ENCODE measurements at regions not wholly inside any gene's neighbourhood (a gene's known extent, or its start where the extent isn't known, plus 50 kb on each side); places are given as distances from the start of the nearest gene placed in this dataset.

DNA sequence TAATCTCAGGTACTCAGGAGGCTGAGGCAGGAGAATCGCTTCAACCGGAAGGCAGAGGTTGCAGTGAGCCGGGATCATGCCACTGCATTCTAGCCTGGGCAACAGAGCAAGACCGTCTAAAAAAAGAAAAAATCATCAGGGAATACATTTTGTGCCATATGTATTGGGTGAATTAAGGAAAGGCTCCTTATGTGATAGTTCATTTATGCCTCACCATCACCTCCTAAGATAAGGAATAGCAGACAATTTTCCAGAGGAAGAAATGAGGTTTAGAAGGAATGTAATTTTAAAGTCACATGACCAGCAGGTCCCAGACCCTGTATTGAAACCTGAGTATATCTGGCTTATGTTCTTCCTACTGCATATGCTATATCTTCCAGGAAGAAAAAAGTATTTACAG lies 93.9 kb upstream of the FOXC1 start:
- TF ChIP-seq, protein P1, sequence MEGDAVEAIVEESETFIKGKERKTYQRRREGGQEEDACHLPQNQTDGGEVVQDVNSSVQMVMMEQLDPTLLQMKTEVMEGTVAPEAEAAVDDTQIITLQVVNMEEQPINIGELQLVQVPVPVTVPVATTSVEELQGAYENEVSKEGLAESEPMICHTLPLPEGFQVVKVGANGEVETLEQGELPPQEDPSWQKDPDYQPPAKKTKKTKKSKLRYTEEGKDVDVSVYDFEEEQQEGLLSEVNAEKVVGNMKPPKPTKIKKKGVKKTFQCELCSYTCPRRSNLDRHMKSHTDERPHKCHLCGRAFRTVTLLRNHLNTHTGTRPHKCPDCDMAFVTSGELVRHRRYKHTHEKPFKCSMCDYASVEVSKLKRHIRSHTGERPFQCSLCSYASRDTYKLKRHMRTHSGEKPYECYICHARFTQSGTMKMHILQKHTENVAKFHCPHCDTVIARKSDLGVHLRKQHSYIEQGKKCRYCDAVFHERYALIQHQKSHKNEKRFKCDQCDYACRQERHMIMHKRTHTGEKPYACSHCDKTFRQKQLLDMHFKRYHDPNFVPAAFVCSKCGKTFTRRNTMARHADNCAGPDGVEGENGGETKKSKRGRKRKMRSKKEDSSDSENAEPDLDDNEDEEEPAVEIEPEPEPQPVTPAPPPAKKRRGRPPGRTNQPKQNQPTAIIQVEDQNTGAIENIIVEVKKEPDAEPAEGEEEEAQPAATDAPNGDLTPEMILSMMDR (conservative IDR thresholded peaks at IDR 0.05; ENCODE audit: low read depth): no peak
- DNase-seq (ENCODE audit: low spot score): no peak
- no peak overlapping the region for H3K27ac ChIP-seq
- ChIA-PET CTCF (no interaction called here), POLR2A (ENCODE audit: low non-redundant PET) (no interaction called here)

DNA sequence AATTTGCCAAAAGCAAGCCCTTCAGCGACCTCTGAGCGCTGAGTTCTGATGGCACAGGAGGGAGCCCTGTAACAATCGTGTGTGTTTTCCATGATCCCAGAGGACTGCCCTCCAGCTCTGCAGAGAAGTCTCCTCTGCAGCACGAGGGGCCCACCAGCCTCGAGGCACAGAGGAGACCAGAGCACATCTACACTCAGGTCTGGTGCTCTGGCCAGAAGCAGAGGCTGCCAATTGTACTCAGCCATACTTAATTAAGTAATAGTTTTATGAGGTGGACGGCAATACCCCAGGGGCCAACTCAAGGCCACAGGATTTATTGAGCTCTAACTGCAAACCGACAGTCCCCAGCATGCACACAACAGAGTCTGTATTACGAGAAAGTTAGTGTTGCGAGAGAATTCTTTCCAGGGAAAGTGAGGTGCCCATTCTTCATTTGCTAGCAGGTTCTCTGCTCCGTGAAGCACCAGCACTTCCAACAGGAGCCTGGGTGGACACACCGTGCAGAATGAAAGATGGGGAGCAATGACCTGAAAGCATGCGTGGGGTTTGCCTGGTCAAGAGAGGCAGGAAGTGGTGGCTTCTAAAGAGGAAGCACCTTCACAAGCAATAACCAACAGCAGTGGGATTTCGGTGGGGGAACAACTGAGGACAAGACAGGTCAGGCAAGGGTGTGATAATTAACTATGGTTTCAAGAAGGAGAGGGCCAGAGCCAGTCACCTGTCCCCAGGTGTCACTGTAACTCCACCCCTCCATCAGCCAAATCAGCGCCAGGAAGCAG lies 92.8 kb upstream of the FOXC1 start:
- TF ChIP-seq, protein P1 (conservative IDR thresholded peaks at IDR 0.05; ENCODE audit: low read depth): no peak
- DNase-seq (ENCODE audit: low spot score): no peak
- ChIA-PET POLR2A (ENCODE audit: low non-redundant PET) (no interaction called here), CTCF (interaction anchor here (0.6 kb wide), 1 partner anchor 977 kb away, joined by 3 read pairs; no protein-coding TSS in a partner anchor)
- no peak overlapping the region for H3K27ac ChIP-seq

DNA sequence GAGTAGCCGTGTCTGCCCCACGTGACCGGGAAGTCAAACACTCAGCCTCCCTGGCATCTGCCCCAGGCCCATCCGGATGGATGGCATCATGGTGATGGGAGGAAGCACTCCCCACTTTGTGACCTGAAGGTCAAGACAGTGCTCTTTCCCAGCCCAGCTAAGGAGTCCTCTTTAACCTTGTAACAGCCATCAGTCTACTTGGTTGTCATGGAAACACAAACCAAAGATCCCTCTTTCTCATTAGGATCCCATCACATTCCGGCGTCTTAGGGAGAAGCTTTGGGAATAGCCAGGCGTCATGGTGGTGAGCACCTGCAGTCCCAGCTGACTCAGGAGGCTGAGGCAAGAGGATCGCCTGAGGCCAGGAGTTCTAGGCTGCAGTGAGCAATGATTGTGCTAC lies 90.9 kb upstream of the FOXC1 start:
- no peak overlapping the region for H3K27ac ChIP-seq
- DNase-seq (ENCODE audit: low spot score): no peak
- TF ChIP-seq, protein P1 (conservative IDR thresholded peaks at IDR 0.05; ENCODE audit: low read depth): no peak
- CTCF ChIA-PET: interaction anchor here (0.7 kb wide), 1 partner anchor 1559 kb away, joined by 5 read pairs; no protein-coding TSS in a partner anchor
- POLR2A ChIA-PET (ENCODE audit: low non-redundant PET): no interaction called here

DNA sequence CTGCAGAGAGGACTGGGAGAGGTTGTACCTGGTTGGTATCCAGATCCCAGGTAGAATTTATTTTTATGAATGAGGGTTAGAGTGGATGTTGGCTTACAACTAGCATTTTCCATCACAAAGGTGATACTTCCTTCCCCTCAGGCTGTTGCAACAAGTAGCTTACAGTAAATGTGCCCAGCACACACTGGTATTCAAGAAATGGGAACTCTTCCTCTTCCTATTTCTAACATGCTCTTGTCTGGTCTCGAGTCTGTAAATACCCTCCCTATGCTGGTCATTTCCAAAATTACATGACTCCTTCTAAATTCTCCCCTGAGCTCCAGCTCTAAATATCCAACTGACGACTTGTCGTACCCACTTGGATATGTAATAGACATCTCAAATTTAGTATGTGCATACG lies 90.1 kb upstream of the FOXC1 start:
- POLR2A ChIA-PET (ENCODE audit: low non-redundant PET): no interaction called here
- TF ChIP-seq, protein P1 (conservative IDR thresholded peaks at IDR 0.05; ENCODE audit: low read depth): no peak
- no peak overlapping the region for H3K27ac ChIP-seq
- CTCF ChIA-PET: interaction anchor here (0.7 kb wide), 1 partner anchor 35 kb away, joined by 4 read pairs; no protein-coding TSS in a partner anchor
- DNase-seq (ENCODE audit: low spot score): no peak

DNA sequence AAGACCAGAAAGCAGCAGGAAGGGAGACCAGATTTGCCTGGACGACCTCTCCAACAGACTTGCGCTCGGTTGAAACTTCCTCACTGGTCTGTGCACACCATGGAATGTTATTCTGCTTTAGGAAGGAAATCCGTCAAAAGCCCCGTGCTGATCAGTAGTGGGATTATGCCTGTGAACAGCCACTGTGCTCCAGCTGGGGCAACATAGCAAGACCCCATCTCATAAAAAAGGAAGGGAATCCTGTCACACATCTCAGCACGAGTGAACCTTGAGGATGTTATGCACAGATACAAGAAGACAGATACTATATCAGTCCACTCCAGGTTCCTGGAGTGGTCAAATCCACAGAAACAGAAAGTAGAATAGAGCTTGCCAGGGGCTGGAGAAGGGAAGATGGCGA lies 86.9 kb upstream of the FOXC1 start:
- DNase-seq (ENCODE audit: low spot score): no peak
- TF ChIP-seq, protein P1 (conservative IDR thresholded peaks at IDR 0.05; ENCODE audit: low read depth): no peak
- POLR2A ChIA-PET (ENCODE audit: low non-redundant PET): no interaction called here
- H3K27ac ChIP-seq: no peak overlapping the region
- CTCF ChIA-PET: interaction anchor here (2.1 kb wide), 1 partner anchor 16 kb away, joined by 5 read pairs; no protein-coding TSS in a partner anchor

DNA sequence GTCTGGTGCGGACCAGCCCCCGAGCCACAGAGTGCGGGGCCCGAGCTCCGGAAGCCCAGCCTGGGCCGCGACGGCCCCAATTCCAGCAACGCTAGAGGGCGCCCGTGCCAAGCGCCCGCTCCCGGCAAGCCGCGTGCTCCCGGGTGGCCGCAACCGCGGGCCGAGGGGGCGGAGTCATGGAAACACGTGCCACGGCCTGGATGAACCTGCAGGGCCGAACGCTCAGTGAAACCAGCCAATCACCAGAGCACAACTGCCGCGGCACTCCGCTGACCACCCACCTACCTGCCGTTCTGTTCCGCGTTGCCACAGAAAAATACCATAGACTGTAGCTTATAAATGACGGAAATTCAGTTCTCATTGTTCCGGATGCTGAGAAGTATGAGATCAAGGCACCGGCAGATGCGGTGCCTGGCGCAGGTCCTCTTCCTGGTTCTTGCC lies 85.7 kb upstream of the FOXC1 start:
- peak; percentile 85 for DNase-seq (ENCODE audit: low spot score)
- ChIA-PET CTCF (interaction anchor here (0.6 to 2.1 kb wide), 14 partner anchors 9 to 961 kb away, joined by 3 to 12 read pairs (median 3); no protein-coding TSS in a partner anchor), POLR2A (ENCODE audit: low non-redundant PET) (no interaction called here)
- TF ChIP-seq, protein P1 (conservative IDR thresholded peaks at IDR 0.05; ENCODE audit: low read depth): peak; percentile 91
- H3K27ac ChIP-seq: no peak overlapping the region
